IPS-15b (cell line): ENCODE measurements at regions not wholly inside any gene's neighbourhood (a gene's known extent, or its start where the extent isn't known, plus 50 kb on each side); places are given as distances from the start of the nearest gene placed in this dataset.

Experiments
- H3K27me3 ChIP-seq: one replicate; pipeline ENCODE4 v1.6.1; 2013; ENCODE audit warnings: low read length; ENCODE audit not compliant: control insufficient read depth, insufficient read depth
- H3K36me3 ChIP-seq: one replicate; pipeline ENCODE4 v1.6.1; 2013; ENCODE audit warnings: low read length; ENCODE audit not compliant: control insufficient read depth, insufficient read depth
- H3K4me1 ChIP-seq: one replicate; pipeline ENCODE4 v1.6.1; 2013; ENCODE audit warnings: mild to moderate bottlenecking, low read length; ENCODE audit not compliant: control insufficient read depth, insufficient read depth
- H3K4me3 ChIP-seq: one replicate; pipeline ENCODE4 v1.5.1; 2013; ENCODE audit warnings: low read depth, low read length
- H3K9ac ChIP-seq: one replicate; pipeline ENCODE4 v1.6.1; 2013; ENCODE audit warnings: low read depth, mild to moderate bottlenecking, low read length
- H3K9me3 ChIP-seq: one replicate; pipeline ENCODE4 v1.6.1; 2013; ENCODE audit warnings: mild to moderate bottlenecking, low read length; ENCODE audit not compliant: control insufficient read depth, insufficient read depth

- Histone ChIP-seq H3K4me1 (no peaks in the 10 kb centered on the region), H3K4me3 (no peak overlapping the region), H3K9me3 (no peaks in the 10 kb centered on the region), H3K36me3 (no peaks in the 10 kb centered on the region), H3K9ac (no peak overlapping the region), H3K27me3 (no peaks in the 10 kb centered on the region)
Observed at GRCh38 chr2:2706306-2706705, 375.2 kb upstream of the MYT1L start.

DNA sequence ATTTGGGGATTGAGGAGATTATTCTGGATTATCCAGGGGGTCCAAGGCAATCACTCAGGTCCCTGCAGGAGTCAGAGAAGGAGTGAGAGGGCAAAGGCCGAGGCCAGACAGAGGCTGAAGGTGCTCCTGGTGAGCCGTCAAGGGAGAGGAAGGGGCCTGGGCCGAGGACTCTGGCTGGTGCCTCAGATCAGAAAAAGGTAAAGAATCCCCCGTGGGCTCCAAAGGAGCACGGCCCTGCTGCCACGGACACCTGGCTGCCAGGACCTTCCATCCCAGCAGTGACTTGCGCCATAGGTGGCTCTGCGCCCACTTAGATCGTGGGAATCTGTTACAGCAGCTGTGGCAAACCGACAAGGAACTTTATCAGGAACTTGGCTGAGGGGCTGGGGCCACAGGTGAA is 374.8 kb upstream of the MYT1L start:
- no peaks in the 10 kb centered on the region for H3K9me3 ChIP-seq
- no peak overlapping the region for H3K9ac ChIP-seq
- H3K4me3 ChIP-seq = no peak overlapping the region
- H3K27me3 ChIP-seq = no peaks in the 10 kb centered on the region
- H3K36me3 ChIP-seq = no peaks in the 10 kb centered on the region
- no peaks in the 10 kb centered on the region for H3K4me1 ChIP-seq

GRCh38 chr2:2704428-2705090 is 373.5 kb upstream of the MYT1L start:
- no peaks in the 10 kb centered on the region for H3K4me1 ChIP-seq
- no peaks in the 10 kb centered on the region for H3K36me3 ChIP-seq
- no peaks in the 10 kb centered on the region for H3K9me3 ChIP-seq
- no peak overlapping the region for H3K4me3 ChIP-seq
- no peaks in the 10 kb centered on the region for H3K27me3 ChIP-seq
- no peak overlapping the region for H3K9ac ChIP-seq

- Histone ChIP-seq H3K4me1 (peaks cover 2% of the 10 kb centered on the region), H3K27me3 (no peaks in the 10 kb centered on the region), H3K4me3 (no peak overlapping the region), H3K36me3 (no peaks in the 10 kb centered on the region), H3K9ac (no peak overlapping the region), H3K9me3 (no peaks in the 10 kb centered on the region)
Observed at GRCh38 chr2:2703762-2704427, 372.8 kb upstream of the MYT1L start.

- Histone ChIP-seq H3K9ac (no peak overlapping the region), H3K36me3 (no peaks in the 10 kb centered on the region), H3K4me1 (peaks cover 3% of the 10 kb centered on the region), H3K4me3 (no peak overlapping the region), H3K9me3 (no peaks in the 10 kb centered on the region), H3K27me3 (no peaks in the 10 kb centered on the region)
Observed at GRCh38 chr2:2703172-2703571, 372.1 kb upstream of the MYT1L start.

DNA sequence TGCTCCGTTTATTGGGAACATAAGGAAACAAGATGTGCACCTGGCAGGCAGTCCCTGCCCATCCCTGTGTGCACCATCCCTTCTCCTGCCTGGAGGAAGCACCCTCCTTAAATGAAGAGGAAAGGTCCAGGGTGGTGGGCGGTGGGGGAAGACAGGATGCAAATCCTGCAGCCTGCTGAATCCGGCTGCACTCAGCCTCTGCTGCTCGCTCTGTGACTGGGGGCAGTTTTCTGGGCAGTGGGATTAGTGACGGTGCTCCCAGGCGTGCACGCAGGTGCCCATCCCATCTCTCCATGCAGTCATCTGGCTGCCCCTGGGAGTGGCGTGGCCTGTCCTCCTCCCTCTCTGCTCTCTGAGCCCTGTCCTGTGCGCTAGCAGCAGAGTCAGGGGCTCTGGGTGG is 371.3 kb upstream of the MYT1L start:
- H3K9ac ChIP-seq = no peak overlapping the region
- H3K4me3 ChIP-seq = no peak overlapping the region
- H3K27me3 ChIP-seq = no peaks in the 10 kb centered on the region
- H3K4me1 ChIP-seq = peaks cover 3% of the 10 kb centered on the region
- no peaks in the 10 kb centered on the region for H3K36me3 ChIP-seq
- H3K9me3 ChIP-seq = no peaks in the 10 kb centered on the region

GRCh38 chr2:2701813-2702212 is 370.7 kb upstream of the MYT1L start:
- H3K9ac ChIP-seq = no peak overlapping the region
- peaks cover 3% of the 10 kb centered on the region for H3K4me1 ChIP-seq
- no peaks in the 10 kb centered on the region for H3K9me3 ChIP-seq
- H3K4me3 ChIP-seq = no peak overlapping the region
- H3K27me3 ChIP-seq = no peaks in the 10 kb centered on the region
- H3K36me3 ChIP-seq = no peaks in the 10 kb centered on the region

DNA sequence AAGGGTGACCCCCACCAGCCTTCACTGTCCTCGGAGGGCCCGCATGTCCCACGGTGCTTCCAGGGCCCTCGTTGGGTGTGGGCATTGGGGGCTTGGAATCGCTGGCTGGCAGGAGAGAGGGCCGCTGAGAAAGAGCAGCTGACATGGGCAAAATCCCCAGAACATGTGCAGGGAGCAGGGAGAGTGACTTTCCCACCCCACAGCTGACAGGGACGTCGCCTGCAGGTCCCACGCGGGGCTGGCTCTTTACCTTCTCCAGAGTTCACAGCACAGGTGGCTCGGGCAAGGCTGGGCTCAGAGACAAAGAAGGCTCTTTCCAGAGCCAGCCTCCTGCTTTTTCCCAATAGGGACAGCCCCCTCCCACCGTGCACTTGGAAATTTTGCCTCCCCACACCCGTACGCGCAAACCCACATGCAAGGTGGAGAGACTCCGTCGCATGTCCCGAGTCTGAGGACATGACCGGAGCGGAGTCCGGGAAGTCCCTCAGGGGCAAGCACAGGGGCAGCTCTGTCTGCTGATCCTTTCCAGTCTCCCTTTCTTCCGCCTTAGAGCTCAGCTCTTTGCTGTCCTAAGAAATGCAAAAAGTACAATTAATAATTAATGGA is 370.2 kb upstream of the MYT1L start:
- H3K27me3 ChIP-seq = no peaks in the 10 kb centered on the region
- H3K9me3 ChIP-seq = no peaks in the 10 kb centered on the region
- no peak overlapping the region for H3K9ac ChIP-seq
- H3K4me1 ChIP-seq = peaks cover 3% of the 10 kb centered on the region
- H3K36me3 ChIP-seq = no peaks in the 10 kb centered on the region
- no peak overlapping the region for H3K4me3 ChIP-seq

DNA sequence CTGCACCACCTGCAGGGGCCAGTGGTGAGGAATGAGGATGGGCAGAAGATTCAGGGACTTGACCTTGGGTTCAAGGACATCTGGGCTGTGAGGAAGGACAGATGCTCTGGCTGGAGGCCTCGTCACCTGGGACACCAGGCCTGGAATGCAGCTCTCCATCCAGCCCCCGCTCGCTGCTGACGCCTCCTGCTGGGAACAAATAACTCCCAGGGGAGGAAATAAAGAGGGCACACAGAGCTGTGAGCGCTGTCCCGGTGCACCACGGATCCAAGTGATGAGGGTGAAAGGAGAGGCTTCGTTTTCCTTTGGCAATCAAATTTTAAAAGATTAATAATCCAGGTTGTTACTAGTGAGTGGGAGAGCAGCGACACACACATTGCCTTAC is 368.0 kb upstream of the MYT1L start:
- no peak overlapping the region for H3K9ac ChIP-seq
- H3K36me3 ChIP-seq = no peaks in the 10 kb centered on the region
- no peak overlapping the region for H3K4me3 ChIP-seq
- H3K9me3 ChIP-seq = no peaks in the 10 kb centered on the region
- H3K4me1 ChIP-seq = peaks cover 3% of the 10 kb centered on the region
- no peaks in the 10 kb centered on the region for H3K27me3 ChIP-seq

DNA sequence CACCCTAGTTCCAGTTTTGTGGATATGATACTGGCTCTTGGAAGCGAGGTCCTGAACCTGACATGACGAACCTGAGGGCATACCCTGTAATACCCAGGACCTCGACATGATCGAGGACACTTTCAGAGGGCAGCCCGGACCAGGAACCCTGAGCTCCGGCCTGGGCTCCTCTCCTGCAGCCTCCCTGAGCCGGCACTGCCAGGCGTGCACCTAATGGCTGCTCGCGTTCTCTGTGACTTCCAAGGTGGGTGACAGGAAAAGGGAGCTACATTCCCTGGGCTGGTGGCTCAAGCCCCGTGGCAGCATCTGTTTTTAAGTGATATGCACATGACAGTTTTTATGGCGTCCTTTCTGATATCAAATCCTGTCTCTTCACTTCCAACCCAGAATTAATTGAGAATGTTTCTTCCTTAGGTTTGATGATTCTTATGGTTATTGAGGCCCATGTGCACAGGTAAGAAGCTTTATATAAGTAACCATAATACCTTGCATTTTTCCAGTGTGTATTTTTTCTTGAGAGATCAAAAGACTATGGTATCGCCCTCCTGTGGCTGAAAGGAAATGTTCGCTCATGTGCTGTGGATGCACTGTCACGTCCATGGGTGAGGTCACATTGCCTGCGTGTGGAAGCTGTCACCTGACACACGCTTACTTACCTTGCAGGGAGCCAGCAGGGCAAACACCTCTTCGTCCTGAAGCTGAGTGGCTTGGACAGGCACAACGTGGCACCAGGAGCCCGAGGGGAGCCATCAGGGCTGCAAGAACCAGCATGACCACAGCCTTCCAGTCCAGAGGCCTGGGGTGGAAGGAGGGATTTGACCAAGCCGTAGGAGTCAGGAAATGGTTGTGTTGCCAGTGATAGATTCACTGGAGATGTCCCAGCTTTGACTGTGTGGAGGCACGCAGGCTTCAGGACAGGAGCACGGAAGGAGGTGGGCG is 367.4 kb upstream of the MYT1L start:
- Histone ChIP-seq H3K9ac (no peak overlapping the region), H3K4me1 (peaks cover 3% of the 10 kb centered on the region), H3K4me3 (no peak overlapping the region), H3K27me3 (no peaks in the 10 kb centered on the region), H3K36me3 (no peaks in the 10 kb centered on the region), H3K9me3 (no peaks in the 10 kb centered on the region)

GRCh38 chr2:2696733-2697455 is 365.8 kb upstream of the MYT1L start:
- Histone ChIP-seq H3K27me3 (no peaks in the 10 kb centered on the region), H3K4me1 (peaks cover 3% of the 10 kb centered on the region), H3K9me3 (no peaks in the 10 kb centered on the region), H3K36me3 (no peaks in the 10 kb centered on the region), H3K9ac (no peak overlapping the region), H3K4me3 (no peak overlapping the region)
